MM.1S (cell line): ENCODE measurements at regions not wholly inside any gene's neighbourhood (a gene's known extent, or its start where the extent isn't known, plus 50 kb on each side); places are given as distances from the start of the nearest gene placed in this dataset.
"Not testable (repeated sequence)": the region's sequence is repeated elsewhere in the genome, so short reads cannot be mapped to it uniquely, and the experiment has no call there.

ENCODE experiments used
- DNase-seq: peaks from one replicate; pipeline ENCODE4 v3.0.0-alpha.2; 2015
- H2AFZ ChIP-seq: fragments of 300-600 bp; sonication (generic); 2 replicates; pipeline ENCODE4 v1.6.0; 2016; ENCODE audit warnings: antibody characterized with exemption, low read length
- H3F3A ChIP-seq: fragments of 300-600 bp; sonication (generic); 2 replicates; pipeline ENCODE4 v1.6.1; 2016; ENCODE audit warnings: mild to moderate bottlenecking, antibody characterized with exemption, low read length, moderate library complexity, mixed read lengths; ENCODE audit not compliant: insufficient read depth
- H3K27ac ChIP-seq: fragments of 300-600 bp; sonication (generic); 2 replicates; pipeline ENCODE4 v1.5.1; 2016; ENCODE audit warnings: mild to moderate bottlenecking, low read length
- H3K27me3 ChIP-seq: fragments of 300-600 bp; sonication (generic); replicated peaks from 2 replicates; pipeline ENCODE4 v1.6.0; 2016; ENCODE audit warnings: low read length; ENCODE audit not compliant: insufficient read depth
- H3K36me3 ChIP-seq: fragments of 300-600 bp; sonication (generic); replicated peaks from 2 replicates; pipeline ENCODE4 v1.6.1; 2016; ENCODE audit warnings: mild to moderate bottlenecking, low read length, mixed read lengths; ENCODE audit not compliant: insufficient read depth
- H3K4me1 ChIP-seq: fragments of 300-600 bp; sonication (generic); 2 replicates; pipeline ENCODE4 v1.6.1; 2016; ENCODE audit warnings: low read length, mixed read lengths
- H3K4me2 ChIP-seq: fragments of 300-600 bp; sonication (generic); 2 replicates; pipeline ENCODE4 v1.6.0; 2016; ENCODE audit warnings: low read depth, low read length
- H3K4me3 ChIP-seq: fragments of 300-600 bp; sonication (generic); 2 replicates; pipeline ENCODE4 v1.5.1; 2016; ENCODE audit warnings: low read length, mixed read lengths
- H3K79me2 ChIP-seq: fragments of 300-600 bp; sonication (generic); 2 replicates; pipeline ENCODE4 v1.6.1; 2016; ENCODE audit warnings: mixed run types, low read length, mixed read lengths
- H3K9ac ChIP-seq: fragments of 300-600 bp; sonication (generic); 2 replicates; pipeline ENCODE4 v1.6.1; 2016; ENCODE audit warnings: low read length, mixed read lengths
- H3K9me2 ChIP-seq: fragments of 300-600 bp; sonication (generic); replicated peaks from 2 replicates; pipeline ENCODE4 v1.6.1; 2016; ENCODE audit warnings: mild to moderate bottlenecking, low read length, mixed read lengths; ENCODE audit not compliant: insufficient read depth
- H3K9me3 ChIP-seq: fragments of 300-600 bp; sonication (generic); replicated peaks from 2 replicates; pipeline ENCODE4 v1.6.1; 2016; ENCODE audit warnings: mild to moderate bottlenecking, low read length, mixed read lengths; ENCODE audit not compliant: insufficient read depth
- H4K20me1 ChIP-seq: fragments of 300-600 bp; sonication (generic); 2 replicates; pipeline ENCODE4 v1.6.1; 2016; ENCODE audit warnings: mild to moderate bottlenecking, low read length, moderate library complexity, mixed read lengths; ENCODE audit not compliant: insufficient read depth
- CTCF ChIP-seq: fragments of 300-600 bp; sonication (generic); IDR thresholded peaks from 2 replicates; pipeline ENCODE4 v1.5.1; 2016; ENCODE audit warnings: antibody characterized with exemption, low read length, mixed read lengths
- EZH2 ChIP-seq: fragments of 300-600 bp; sonication (generic); optimal IDR thresholded peaks from 2 replicates; pipeline ENCODE3; 2017; ENCODE audit warnings: low read depth, mild to moderate bottlenecking, antibody characterized with exemption, low read length, mixed read lengths
- EZH2phosphoT487 ChIP-seq: fragments of 300-600 bp; sonication (generic); IDR thresholded peaks from 2 replicates; pipeline ENCODE4 v1.6.1; 2018; ENCODE audit warnings: antibody characterized with exemption, low read length

- H3K9ac ChIP-seq: no peak overlapping the region
- TF ChIP-seq EZH2phosphoT487 (no peak), EZH2 (no peak), CTCF (no peak)
- peaks cover 9% of the 10 kb centered on the region; the same call in 1 of the 2 replicates for H3K4me1 ChIP-seq
- H3K27me3 ChIP-seq: no peaks in the 10 kb centered on the region
- no peaks in the 10 kb centered on the region for H3K9me2 ChIP-seq
- H3K27ac ChIP-seq: no peak overlapping the region
- no peak overlapping the region for H3K4me2 ChIP-seq
- H2AFZ ChIP-seq: no peak overlapping the region
- no peaks in the 10 kb centered on the region for H3K79me2 ChIP-seq
- no peaks in the 10 kb centered on the region for H3K9me3 ChIP-seq
- H3K4me3 ChIP-seq: no peak overlapping the region
- no peaks in the 10 kb centered on the region for H3F3A ChIP-seq
- H3K36me3 ChIP-seq: no peaks in the 10 kb centered on the region
- no peak for DNase-seq
- no peaks in the 10 kb centered on the region for H4K20me1 ChIP-seq
These were observed 187.6 kb downstream of the ETNK1 start for GRCh38 chr12:22812531-22812930.

- DNase-seq: no peak
- Histone ChIP-seq H3K79me2 (no peaks in the 10 kb centered on the region), H3K4me1 (no peaks in the 10 kb centered on the region), H3K36me3 (no peaks in the 10 kb centered on the region), H3K4me3 (no peak overlapping the region), H3F3A (no peaks in the 10 kb centered on the region), H3K9me3 (no peaks in the 10 kb centered on the region), H2AFZ (no peak overlapping the region), H3K9ac (no peak overlapping the region), H3K27me3 (no peaks in the 10 kb centered on the region), H3K27ac (no peak overlapping the region), H3K9me2 (no peaks in the 10 kb centered on the region), H4K20me1 (no peaks in the 10 kb centered on the region), H3K4me2 (no peak overlapping the region)
- TF ChIP-seq EZH2: no peak
- no peak for TF ChIP-seq EZH2phosphoT487
- no peak for TF ChIP-seq CTCF
These were observed 197.0 kb downstream of the ETNK1 start for GRCh38 chr12:22821985-22822384.

GRCh38 chr12:22826026-22826425 is 201.1 kb downstream of the ETNK1 start:
- no peak for TF ChIP-seq CTCF
- TF ChIP-seq EZH2phosphoT487: no peak
- no peak for TF ChIP-seq EZH2
- Histone ChIP-seq H3K36me3 (no peaks in the 10 kb centered on the region), H3K79me2 (no peaks in the 10 kb centered on the region), H3K4me3 (no peak overlapping the region), H3K27ac (no peak overlapping the region), H3F3A (no peaks in the 10 kb centered on the region), H3K4me2 (no peak overlapping the region), H3K9ac (no peak overlapping the region), H3K27me3 (no peaks in the 10 kb centered on the region), H4K20me1 (no peaks in the 10 kb centered on the region), H3K9me3 (no peaks in the 10 kb centered on the region), H3K4me1 (no peaks in the 10 kb centered on the region), H3K9me2 (no peaks in the 10 kb centered on the region), H2AFZ (no peak overlapping the region)
- DNase-seq: no peak

GRCh38 chr12:22826446-22826981 is 201.5 kb downstream of the ETNK1 start:
- H3K4me2 ChIP-seq, H3K79me2 ChIP-seq, H3K27me3 ChIP-seq, DNase-seq, H3F3A ChIP-seq, H4K20me1 ChIP-seq, H3K36me3 ChIP-seq, H3K4me1 ChIP-seq, H3K9me3 ChIP-seq, H3K27ac ChIP-seq, H3K4me3 ChIP-seq, H3K9ac ChIP-seq, H2AFZ ChIP-seq, H3K9me2 ChIP-seq: not testable (repeated sequence)
